ENCODE measurements at regions not wholly inside any gene's neighbourhood (a gene's known extent, or its start where the extent isn't known, plus 50 kb on each side); places are given as distances from the start of the nearest gene placed in this dataset.

DNA sequence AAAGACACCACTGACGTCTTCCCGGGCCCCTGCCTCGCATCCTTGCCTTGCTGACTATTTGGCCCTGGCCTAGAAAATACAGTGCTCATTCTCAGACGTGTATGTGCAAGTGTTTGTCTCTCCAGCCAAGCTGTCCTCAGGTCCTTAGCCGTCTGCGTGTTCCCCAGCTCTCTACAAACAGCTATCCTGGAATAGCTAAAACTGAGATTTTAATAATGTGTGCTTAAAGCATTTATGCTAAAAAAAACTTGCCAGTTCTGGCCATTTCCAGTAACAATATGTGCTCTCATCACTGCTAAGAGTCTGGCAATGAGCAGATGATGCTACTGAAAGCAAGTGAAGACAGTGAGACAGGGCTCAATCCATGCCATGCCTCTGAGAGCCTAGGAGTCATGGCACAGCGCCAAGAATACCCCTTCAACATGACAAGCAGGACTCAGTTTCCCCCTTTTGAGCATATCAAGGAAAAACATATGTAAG is 55.7 kb downstream of the IRF2BP2 start:
- no peak for DNase-seq (ENCODE audit: extremely low read depth, low read depth)
- no peak for TF ChIP-seq CTCF (IDR thresholded peaks at IDR 0.05; ENCODE audit: low read depth, low read length)

DNA sequence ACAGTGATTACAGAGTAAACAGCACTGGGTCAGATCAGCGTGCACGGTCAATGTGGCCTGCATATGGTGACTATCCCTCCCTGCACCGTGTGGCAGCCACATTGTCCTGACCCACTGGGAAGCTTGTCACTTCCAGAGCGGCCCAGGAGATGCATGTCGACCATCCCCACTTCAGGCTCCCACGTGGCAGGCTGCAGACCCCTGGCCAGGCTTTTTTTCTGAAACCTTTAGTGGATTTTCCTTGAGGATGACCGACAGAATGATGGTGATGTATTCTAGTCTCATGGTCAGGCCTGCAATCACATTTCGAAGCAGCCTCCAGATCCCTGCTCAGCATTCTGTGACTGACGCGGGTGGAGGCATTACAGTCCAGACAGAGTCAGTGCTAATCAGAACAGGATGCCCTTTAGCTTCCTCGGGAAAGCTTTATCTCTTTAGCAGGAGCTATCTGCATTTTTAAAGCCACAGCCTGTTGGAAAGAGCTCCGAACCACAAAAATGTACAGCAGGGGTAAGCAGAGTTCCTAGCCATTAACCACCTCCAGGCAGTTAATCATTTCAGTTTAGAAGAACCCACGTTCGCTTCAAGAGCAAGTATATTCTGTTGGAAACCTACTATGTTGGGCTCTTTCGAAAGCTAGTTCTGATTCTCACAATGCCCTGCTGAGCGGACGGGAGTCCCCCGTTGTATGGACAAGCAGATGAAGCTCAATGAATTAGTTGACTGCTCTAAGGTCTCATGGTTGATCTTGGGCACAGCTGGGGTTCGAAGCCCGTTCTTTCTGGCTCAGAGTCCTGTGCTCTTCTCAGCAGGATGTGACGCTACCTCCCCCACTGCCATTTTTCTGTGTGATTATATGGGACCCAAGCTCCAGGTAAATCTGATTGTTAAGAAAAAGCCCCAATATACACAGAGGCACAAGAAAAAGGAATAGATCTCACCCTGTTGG is 56.5 kb downstream of the IRF2BP2 start:
- no peak for TF ChIP-seq CTCF (IDR thresholded peaks at IDR 0.05; ENCODE audit: low read depth, low read length)
- DNase-seq (ENCODE audit: extremely low read depth, low read depth): peak; percentile 79

GRCh38 chr1:234551032-234551378 is 59.0 kb downstream of the IRF2BP2 start:
- DNase-seq (ENCODE audit: extremely low read depth, low read depth): no peak
- no peak for TF ChIP-seq CTCF (IDR thresholded peaks at IDR 0.05; ENCODE audit: low read depth, low read length)

DNA sequence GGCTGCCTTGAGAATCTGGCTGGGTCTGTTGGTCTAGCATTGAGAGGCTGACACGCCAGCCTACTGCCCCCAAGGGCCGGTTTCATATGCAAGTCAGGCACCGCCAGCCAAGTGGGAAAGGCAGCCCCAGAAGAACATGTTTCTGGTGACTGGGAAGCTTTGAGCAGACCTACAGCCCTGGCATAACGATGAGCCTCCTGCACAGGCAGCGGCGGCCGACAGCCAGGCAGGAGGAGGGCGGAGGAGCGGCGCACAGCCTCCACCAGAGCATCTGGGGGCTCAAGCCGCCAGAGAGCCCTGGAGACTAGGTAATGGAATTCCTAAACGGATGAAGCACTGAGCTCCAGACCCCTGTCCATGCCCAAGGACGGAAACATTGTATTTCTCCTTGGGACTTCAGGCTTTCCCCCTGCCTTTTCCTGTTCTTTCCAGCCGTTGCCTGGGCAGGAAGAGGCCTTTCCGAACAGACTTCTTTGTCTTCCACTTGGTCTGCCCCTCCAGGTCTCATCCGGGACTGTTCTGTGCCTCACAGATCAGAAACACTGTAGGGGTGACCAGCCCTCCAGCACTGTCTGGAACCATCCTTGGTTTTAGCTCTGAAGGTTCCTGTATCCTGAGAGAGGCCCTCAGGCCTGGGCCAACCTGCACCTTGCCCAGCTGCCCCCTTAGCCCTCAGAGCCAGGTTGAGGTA is 59.5 kb downstream of the IRF2BP2 start:
- TF ChIP-seq CTCF (IDR thresholded peaks at IDR 0.05; ENCODE audit: low read depth, low read length): no peak
- no peak for DNase-seq (ENCODE audit: extremely low read depth, low read depth)

- TF ChIP-seq CTCF (IDR thresholded peaks at IDR 0.05; ENCODE audit: low read depth, low read length): no peak
- no peak for DNase-seq (ENCODE audit: extremely low read depth, low read depth)
These were observed 60.4 kb downstream of the IRF2BP2 start for GRCh38 chr1:234549447-234550021.

- no peak for DNase-seq (ENCODE audit: extremely low read depth, low read depth)
- TF ChIP-seq CTCF (IDR thresholded peaks at IDR 0.05; ENCODE audit: low read depth, low read length): no peak
These were observed 62.8 kb downstream of the IRF2BP2 start for GRCh38 chr1:234546890-234547788.

Data from AG09319 (cell line).